Fibroblast of lung (primary cell): ENCODE measurements at regions not wholly inside any gene's neighbourhood (a gene's known extent, or its start where the extent isn't known, plus 50 kb on each side); places are given as distances from the start of the nearest gene placed in this dataset.
"Not testable (repeated sequence)": the region's sequence is repeated elsewhere in the genome, so short reads cannot be mapped to it uniquely, and the experiment has no call there.

ENCODE experiments used
- DNase-seq, 2 donors: peaks; one replicate each; pipeline versions ENCODE4 v3.0.0 to v3.0.0-alpha.2; 2010; ENCODE audit warnings: low read depth in 2 of 2
- H2AFZ ChIP-seq: 2 replicates; pipeline ENCODE4 v1.5.1; 2012; ENCODE audit warnings: low read length, control low read depth, inconsistent platforms
- H3K27ac ChIP-seq: 2 replicates; pipeline ENCODE4 v1.5.1; 2011; ENCODE audit warnings: low read length, control low read depth; ENCODE audit not compliant: insufficient read depth
- H3K27me3 ChIP-seq: 2 replicates; pipeline ENCODE4 v1.5.1; 2011; ENCODE audit warnings: mild to moderate bottlenecking, low read length; ENCODE audit not compliant: control insufficient read depth, insufficient read depth
- H3K36me3 ChIP-seq: 2 replicates; pipeline ENCODE4 v1.5.1; 2011; ENCODE audit warnings: low read length; ENCODE audit not compliant: control insufficient read depth, insufficient read depth
- H3K4me1 ChIP-seq: 2 replicates; pipeline ENCODE4 v1.5.1; 2011; ENCODE audit warnings: low read length; ENCODE audit not compliant: control insufficient read depth, insufficient read depth; ENCODE audit errors: extremely low read depth
- H3K4me2 ChIP-seq: 2 replicates; pipeline ENCODE4 v1.5.1; 2011; ENCODE audit warnings: low read length, control low read depth; ENCODE audit not compliant: insufficient read depth; ENCODE audit errors: extremely low read depth
- H3K4me3 ChIP-seq, 4 experiments: fragments of 200-600 bp in 1 of 4; sonication (generic) in 1 of 4; replicated peaks in 1 of 4; 2 replicates each; pipeline ENCODE4 v1.5.1; 2011 to 2016; ENCODE audit warnings: low read length in 4 of 4, low read depth in 3 of 4, mild to moderate bottlenecking in 3 of 4, control low read depth in 2 of 4, inconsistent platforms in 1 of 4, mixed read lengths in 1 of 4; ENCODE audit not compliant: insufficient read depth in 1 of 4; ENCODE audit errors: control extremely low read depth in 1 of 4
- H3K79me2 ChIP-seq: 2 replicates; pipeline ENCODE4 v1.5.1; 2012; ENCODE audit warnings: mild to moderate bottlenecking, low read length, inconsistent platforms; ENCODE audit not compliant: control insufficient read depth, insufficient read depth
- H3K9ac ChIP-seq: 2 replicates; pipeline ENCODE4 v1.5.1; 2011; ENCODE audit warnings: mild to moderate bottlenecking, low read length, control low read depth; ENCODE audit not compliant: insufficient read depth
- H3K9me3 ChIP-seq: 2 replicates; pipeline ENCODE4 v1.5.1; 2012; ENCODE audit warnings: low read depth, low read length; ENCODE audit not compliant: control insufficient read depth, insufficient read depth
- H4K20me1 ChIP-seq: 2 replicates; pipeline ENCODE4 v1.5.1; 2011; ENCODE audit warnings: low read length; ENCODE audit not compliant: control insufficient read depth, insufficient read depth; ENCODE audit errors: extremely low read depth
- CTCF ChIP-seq, 2 donors: IDR thresholded peaks in 1 of 2; conservative IDR thresholded peaks in 1 of 2; 1 replicate in 1 of 2; 2 replicates in 1 of 2; pipeline ENCODE4 v1.5.1; 2011 to 2012; ENCODE audit warnings: low read length in 2 of 2, control low read depth in 1 of 2, inconsistent platforms in 1 of 2, low read depth in 1 of 2, mild to moderate bottlenecking in 1 of 2
- EZH2 ChIP-seq: IDR thresholded peaks from 2 replicates; pipeline ENCODE4 v1.5.1; 2012; ENCODE audit warnings: low read length, control low read depth, mild to moderate bottlenecking; ENCODE audit errors: missing control alignments

DNA sequence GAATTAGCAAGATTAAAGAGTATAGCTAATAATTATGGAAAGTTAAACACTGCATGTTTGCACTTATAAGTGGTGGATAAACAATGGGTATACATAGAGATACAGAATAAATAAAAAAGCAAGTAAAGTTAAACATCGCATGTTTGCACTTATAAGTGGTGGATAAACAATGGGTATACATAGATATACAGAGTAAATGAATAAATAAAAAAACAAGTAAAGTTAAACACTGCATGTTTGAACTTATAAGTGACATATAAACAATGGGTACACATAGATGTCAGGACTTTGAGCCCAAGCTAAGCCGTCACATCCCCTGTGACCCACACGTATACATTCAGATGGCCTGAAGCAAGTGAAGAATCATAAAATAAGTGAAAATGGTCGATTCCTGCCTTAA, 1533.3 kb upstream of the SPRY2 start:
- no peak overlapping the region for H3K27ac ChIP-seq
- H3K79me2 ChIP-seq = no peaks in the 10 kb centered on the region
- H3K9ac ChIP-seq = no peak overlapping the region
- no peak for DNase-seq
- no peak overlapping the region for H3K4me3 ChIP-seq
- no peak overlapping the region for H2AFZ ChIP-seq
- H3K27me3 ChIP-seq = no peaks in the 10 kb centered on the region
- H3K36me3 ChIP-seq = no peaks in the 10 kb centered on the region
- no peaks in the 10 kb centered on the region for H3K9me3 ChIP-seq
- no peak overlapping the region for H3K4me2 ChIP-seq
- H3K4me1 ChIP-seq = no peaks in the 10 kb centered on the region
- TF ChIP-seq CTCF (conservative IDR thresholded peaks at IDR 0.05 in 1 of 2, IDR thresholded peaks at IDR 0.05 in 1 of 2; ENCODE audit: low read depth in 1 of 2, low read length in 2 of 2) (no peak), EZH2 (no peak)
- H4K20me1 ChIP-seq = no peaks in the 10 kb centered on the region

- Histone ChIP-seq H2AFZ (no peak overlapping the region), H3K27ac (no peak overlapping the region), H3K79me2 (no peaks in the 10 kb centered on the region), H4K20me1 (no peaks in the 10 kb centered on the region), H3K4me1 (no peaks in the 10 kb centered on the region), H3K9me3 (no peaks in the 10 kb centered on the region), H3K36me3 (no peaks in the 10 kb centered on the region), H3K9ac (no peak overlapping the region), H3K4me2 (no peak overlapping the region), H3K27me3 (no peaks in the 10 kb centered on the region), H3K4me3 (no peak overlapping the region)
- TF ChIP-seq CTCF (conservative IDR thresholded peaks at IDR 0.05 in 1 of 2, IDR thresholded peaks at IDR 0.05 in 1 of 2; ENCODE audit: low read depth in 1 of 2, low read length in 2 of 2) = no peak
- TF ChIP-seq EZH2 = no peak
- no peak for DNase-seq
These were observed 1531.7 kb upstream of the SPRY2 start for GRCh38 chr13:81872581-81872980.

DNA sequence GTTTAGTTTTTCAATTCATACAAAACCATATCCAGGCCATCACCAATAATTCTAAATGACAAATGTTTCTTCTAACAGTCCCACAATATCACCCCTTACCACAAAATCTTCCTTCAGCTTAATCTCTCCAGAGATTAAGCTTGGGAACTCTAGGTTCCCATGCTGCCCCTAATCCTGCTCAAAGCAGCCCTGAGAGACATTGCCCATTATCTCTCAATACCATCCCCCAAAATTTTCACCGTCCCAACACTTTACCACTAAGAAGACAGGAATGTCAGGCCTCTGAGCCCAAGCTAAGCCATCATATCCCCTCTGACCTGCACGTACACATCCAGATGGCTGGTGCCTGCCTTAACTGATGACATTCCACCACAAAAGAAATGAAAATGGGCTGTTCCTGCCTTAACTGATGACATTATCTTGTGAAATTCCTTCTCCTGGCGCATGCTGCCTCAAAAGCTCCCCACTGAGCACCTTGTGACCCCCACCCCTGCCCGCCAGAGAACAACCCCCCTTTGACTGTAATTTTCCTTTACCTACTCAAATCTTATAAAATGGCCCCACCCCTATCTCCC, 1530.9 kb upstream of the SPRY2 start:
- not testable (repeated sequence) for H3K4me3 ChIP-seq, H4K20me1 ChIP-seq, H3K36me3 ChIP-seq, H3K9ac ChIP-seq, H2AFZ ChIP-seq, H3K27ac ChIP-seq, H3K79me2 ChIP-seq, DNase-seq, H3K9me3 ChIP-seq, H3K27me3 ChIP-seq, H3K4me1 ChIP-seq, H3K4me2 ChIP-seq
